B cell (primary cell): ENCODE measurements at regions not wholly inside any gene's neighbourhood (a gene's known extent, or its start where the extent isn't known, plus 50 kb on each side); places are given as distances from the start of the nearest gene placed in this dataset.
"Not testable (repeated sequence)": the region's sequence is repeated elsewhere in the genome, so short reads cannot be mapped to it uniquely, and the experiment has no call there.

ENCODE experiments used
- EZH2 ChIP-seq: IDR thresholded peaks from 2 replicates; pipeline ENCODE4 v1.6.1; 2012; ENCODE audit warnings: borderline replicate concordance, low read depth, mild to moderate bottlenecking, moderate library complexity, low read length; ENCODE audit not compliant: insufficient read depth, poor library complexity, severe bottlenecking
- TF ChIP-seq, protein P1 (sequence below): fragments of 200-600 bp; IDR thresholded peaks from one replicate; pipeline ENCODE4 v1.8.0; 2022; ENCODE audit warnings: antibody characterized with exemption, mild to moderate bottlenecking

DNA sequence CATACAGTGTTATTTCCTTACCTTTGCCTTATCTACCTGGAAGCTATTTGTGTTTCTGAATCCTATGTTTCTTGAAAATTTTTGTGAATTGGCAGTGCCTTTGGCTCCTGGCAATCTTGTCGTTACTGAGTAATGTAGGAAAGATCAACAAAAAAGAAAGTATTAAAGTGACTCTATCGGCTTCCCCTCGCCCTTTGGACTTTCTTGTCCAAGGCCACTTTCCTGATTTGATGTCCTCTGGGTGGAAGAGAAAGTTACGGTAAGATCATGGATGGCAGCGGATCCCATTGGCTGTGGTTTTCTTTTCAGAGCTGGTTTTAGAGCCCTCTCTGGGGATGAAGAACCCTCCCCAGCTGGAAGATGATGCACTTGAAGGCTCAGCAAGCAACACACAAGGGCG, 324.9 kb upstream of the COX7C start:
- TF ChIP-seq, protein P1, sequence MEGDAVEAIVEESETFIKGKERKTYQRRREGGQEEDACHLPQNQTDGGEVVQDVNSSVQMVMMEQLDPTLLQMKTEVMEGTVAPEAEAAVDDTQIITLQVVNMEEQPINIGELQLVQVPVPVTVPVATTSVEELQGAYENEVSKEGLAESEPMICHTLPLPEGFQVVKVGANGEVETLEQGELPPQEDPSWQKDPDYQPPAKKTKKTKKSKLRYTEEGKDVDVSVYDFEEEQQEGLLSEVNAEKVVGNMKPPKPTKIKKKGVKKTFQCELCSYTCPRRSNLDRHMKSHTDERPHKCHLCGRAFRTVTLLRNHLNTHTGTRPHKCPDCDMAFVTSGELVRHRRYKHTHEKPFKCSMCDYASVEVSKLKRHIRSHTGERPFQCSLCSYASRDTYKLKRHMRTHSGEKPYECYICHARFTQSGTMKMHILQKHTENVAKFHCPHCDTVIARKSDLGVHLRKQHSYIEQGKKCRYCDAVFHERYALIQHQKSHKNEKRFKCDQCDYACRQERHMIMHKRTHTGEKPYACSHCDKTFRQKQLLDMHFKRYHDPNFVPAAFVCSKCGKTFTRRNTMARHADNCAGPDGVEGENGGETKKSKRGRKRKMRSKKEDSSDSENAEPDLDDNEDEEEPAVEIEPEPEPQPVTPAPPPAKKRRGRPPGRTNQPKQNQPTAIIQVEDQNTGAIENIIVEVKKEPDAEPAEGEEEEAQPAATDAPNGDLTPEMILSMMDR = not testable (repeated sequence)
- not testable (repeated sequence) for TF ChIP-seq EZH2
